ENCODE measurements at regions not wholly inside any gene's neighbourhood (a gene's known extent, or its start where the extent isn't known, plus 50 kb on each side); places are given as distances from the start of the nearest gene placed in this dataset.
"Not testable (repeated sequence)": the region's sequence is repeated elsewhere in the genome, so short reads cannot be mapped to it uniquely, and the experiment has no call there.

DNA sequence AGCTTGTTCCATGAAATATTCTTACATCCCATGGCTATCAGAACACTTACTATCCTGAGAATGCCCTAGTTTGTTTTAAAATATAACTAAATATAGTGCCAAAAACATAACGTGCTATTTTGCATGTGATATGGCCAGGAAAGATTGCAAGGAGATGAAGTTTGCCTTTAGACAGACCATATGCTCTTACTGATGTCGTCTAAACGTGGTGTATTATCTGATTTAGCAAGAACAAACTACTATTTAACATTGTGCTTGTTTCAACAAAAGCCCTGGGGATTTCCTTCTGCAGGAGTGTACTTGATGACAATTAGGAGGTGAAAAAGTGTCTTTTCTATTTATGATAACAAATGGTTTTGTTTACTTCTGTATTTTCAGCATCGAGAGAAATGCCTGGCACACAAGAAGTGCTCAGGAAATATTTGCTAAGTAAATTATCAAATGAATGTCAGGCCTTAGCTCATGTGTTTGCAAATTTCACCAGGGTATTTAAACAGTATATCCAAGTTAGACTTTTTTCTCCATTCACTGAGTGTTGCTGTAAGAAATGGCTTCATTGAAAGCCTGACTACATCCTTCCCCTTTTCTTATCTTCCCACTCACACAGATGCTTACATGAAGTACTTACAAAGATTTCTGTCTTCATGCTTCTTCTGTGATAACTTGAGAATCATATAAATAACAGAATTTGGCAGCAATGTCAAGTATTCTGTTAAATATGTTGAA lies 1033.6 kb downstream of the CDH8 start:
- H3K27me3 Mint-ChIP-seq, result no peaks in the 10 kb centered on the region
- peaks cover 0 to 5% (median 0%) of the 10 kb centered on the region in 3 donors for H3K36me3 Mint-ChIP-seq
- no peak overlapping the region for H3K4me3 Mint-ChIP-seq
- H3K27ac Mint-ChIP-seq, result no peak overlapping the region
- DNase-seq (no peak), ATAC-seq (no peak)
- no peaks in the 10 kb centered on the region for H3K4me1 Mint-ChIP-seq
- peaks cover 0 to 29% (median 8%) of the 10 kb centered on the region in 9 donors for H3K9me3 Mint-ChIP-seq
- POLR2A ChIA-PET, result no interaction called here

DNA sequence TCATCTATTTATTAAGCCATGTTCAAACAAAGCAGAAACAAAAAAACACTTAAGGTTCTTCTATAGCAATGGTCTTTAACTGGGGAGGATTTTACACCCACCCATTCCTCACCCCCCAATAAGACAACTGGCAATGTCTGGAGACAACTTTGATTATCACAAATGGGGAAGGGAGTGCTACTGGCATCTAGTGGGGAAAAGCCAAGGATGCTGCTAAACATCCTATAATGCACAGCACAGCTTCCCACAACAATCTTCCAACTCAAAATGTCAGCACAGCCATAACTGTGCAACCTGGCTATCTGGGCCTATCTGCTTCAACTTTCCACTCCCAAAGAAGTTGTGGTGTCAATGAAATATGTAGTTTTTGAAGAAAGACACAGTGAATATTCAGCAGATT lies 1044.4 kb downstream of the CDH8 start:
- Mint-ChIP-seq H3K4me1 (no peaks in the 10 kb centered on the region), H3K27ac (no peak overlapping the region), H3K4me3 (no peak overlapping the region), H3K9me3 (peaks cover 2 to 29% (median 11%) of the 10 kb centered on the region in 9 donors), H3K36me3 (peaks cover 0 to 12% (median 0%) of the 10 kb centered on the region in 3 donors), H3K27me3 (no peaks in the 10 kb centered on the region)
- DNase-seq (no peak), ATAC-seq (no peak)
- POLR2A ChIA-PET, result no interaction called here

DNA sequence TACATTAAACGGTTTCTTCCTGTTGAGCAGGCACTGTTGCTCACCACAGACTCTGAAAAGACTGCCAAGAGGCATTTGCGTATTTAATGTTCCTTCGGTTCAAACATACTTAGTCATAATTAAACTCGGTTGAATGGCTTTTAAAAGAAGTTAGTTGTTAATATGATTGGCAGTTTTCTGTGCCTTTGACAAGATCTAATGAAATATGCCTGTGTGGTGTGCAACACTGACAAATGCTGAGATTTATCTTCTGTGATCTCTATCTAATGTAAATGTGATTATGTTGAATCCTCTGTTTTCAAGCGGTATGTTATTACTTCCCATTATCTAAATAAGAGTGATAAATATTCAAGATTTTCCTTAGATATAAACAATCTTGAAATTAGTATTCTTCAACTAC lies 1046.6 kb downstream of the CDH8 start:
- H3K36me3 Mint-ChIP-seq, result peaks cover 0 to 12% (median 0%) of the 10 kb centered on the region in 3 donors
- H3K9me3 Mint-ChIP-seq, result peaks cover 0 to 41% (median 13%) of the 10 kb centered on the region in 9 donors
- H3K27me3 Mint-ChIP-seq, result no peaks in the 10 kb centered on the region
- ATAC-seq, result no peak
- no peak overlapping the region for H3K27ac Mint-ChIP-seq
- DNase-seq, result no peak
- POLR2A ChIA-PET, result no interaction called here
- no peaks in the 10 kb centered on the region for H3K4me1 Mint-ChIP-seq
- H3K4me3 Mint-ChIP-seq, result no peak overlapping the region

DNA sequence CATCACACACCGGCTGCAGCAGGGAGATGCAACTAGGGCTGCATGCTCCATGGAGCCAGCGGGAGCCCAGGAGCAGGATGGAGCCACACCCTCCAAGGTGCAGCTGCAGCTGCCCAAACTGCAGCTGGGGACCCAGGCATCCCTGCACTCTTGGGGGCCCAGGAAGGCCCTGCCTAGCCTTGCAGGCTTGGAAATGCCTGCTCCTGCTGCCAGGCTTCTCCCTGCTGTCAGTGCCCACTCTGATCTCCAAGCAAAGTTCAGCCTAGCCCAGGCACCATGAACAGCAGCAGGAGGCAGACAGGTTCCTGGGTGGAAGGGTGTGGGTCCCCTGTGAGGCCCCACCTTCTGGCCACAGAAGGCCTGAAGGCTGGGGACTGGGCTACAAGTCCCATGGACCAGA lies 1057.1 kb downstream of the CDH8 start:
- POLR2A ChIA-PET, result no interaction called here
- H3K27me3 Mint-ChIP-seq, result no peaks in the 10 kb centered on the region
- H3K9me3 Mint-ChIP-seq, result peaks cover 7 to 33% (median 14%) of the 10 kb centered on the region in 9 donors
- H3K36me3 Mint-ChIP-seq, result no peaks in the 10 kb centered on the region
- H3K4me3 Mint-ChIP-seq, result no peak overlapping the region
- H3K27ac Mint-ChIP-seq, result no peak overlapping the region
- H3K4me1 Mint-ChIP-seq, result no peaks in the 10 kb centered on the region
- ATAC-seq, result no peak
- no peak for DNase-seq

DNA sequence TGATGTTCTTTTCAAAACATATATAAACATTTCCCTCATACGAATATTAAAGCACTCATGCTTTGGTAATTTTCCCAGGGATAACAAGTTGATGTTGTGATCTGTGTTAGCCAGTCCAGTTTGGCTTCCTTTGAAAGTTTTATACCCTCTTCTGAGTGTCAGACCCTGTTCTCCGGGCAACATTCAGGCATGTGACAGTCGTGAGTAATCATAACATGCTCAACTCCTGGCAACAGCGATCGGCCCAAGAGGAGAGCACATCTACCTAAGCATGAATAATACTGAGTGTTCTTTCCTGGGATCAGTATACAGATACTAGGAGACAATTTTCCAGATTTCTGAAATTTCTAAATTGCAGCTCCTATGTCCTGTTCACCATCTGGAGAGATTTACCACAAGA lies 1086.4 kb downstream of the CDH8 start:
- peaks cover 0 to 4% (median 0%) of the 10 kb centered on the region in 3 donors for H3K36me3 Mint-ChIP-seq
- peaks cover 11 to 32% (median 15%) of the 10 kb centered on the region in 9 donors for H3K9me3 Mint-ChIP-seq
- ATAC-seq (no peak), DNase-seq (no peak)
- H3K27me3 Mint-ChIP-seq, result no peaks in the 10 kb centered on the region
- no peak overlapping the region for H3K27ac Mint-ChIP-seq
- H3K4me3 Mint-ChIP-seq, result no peak overlapping the region
- H3K4me1 Mint-ChIP-seq, result no peaks in the 10 kb centered on the region
- POLR2A ChIA-PET, result no interaction called here

GRCh38 chr16:60945225-60945624 lies 1091.0 kb downstream of the CDH8 start:
- no peaks in the 10 kb centered on the region for H3K4me1 Mint-ChIP-seq
- H3K36me3 Mint-ChIP-seq, result peaks cover 0 to 4% (median 0%) of the 10 kb centered on the region in 3 donors
- no peaks in the 10 kb centered on the region for H3K27me3 Mint-ChIP-seq
- no peak for ATAC-seq
- no peak for DNase-seq
- no peak overlapping the region for H3K27ac Mint-ChIP-seq
- H3K4me3 Mint-ChIP-seq, result no peak overlapping the region
- POLR2A ChIA-PET, result no interaction called here
- peaks cover 6 to 17% (median 11%) of the 10 kb centered on the region in 9 donors for H3K9me3 Mint-ChIP-seq

GRCh38 chr16:60936189-60936588 lies 1100.0 kb downstream of the CDH8 start:
- H3K27ac Mint-ChIP-seq, H3K4me1 Mint-ChIP-seq, POLR2A ChIA-PET, DNase-seq, H3K27me3 Mint-ChIP-seq, H3K4me3 Mint-ChIP-seq, H3K36me3 Mint-ChIP-seq, ATAC-seq: not testable (repeated sequence)
- peaks cover 9 to 39% (median 21%) of the 10 kb centered on the region in 9 donors for H3K9me3 Mint-ChIP-seq

- no peaks in the 10 kb centered on the region for H3K4me1 Mint-ChIP-seq
- DNase-seq (no peak), ATAC-seq (no peak)
- peaks cover 6 to 26% (median 16%) of the 10 kb centered on the region in 9 donors for H3K9me3 Mint-ChIP-seq
- no peaks in the 10 kb centered on the region for H3K27me3 Mint-ChIP-seq
- POLR2A ChIA-PET, result no interaction called here
- H3K27ac Mint-ChIP-seq, result no peak overlapping the region
- no peaks in the 10 kb centered on the region for H3K36me3 Mint-ChIP-seq
- no peak overlapping the region for H3K4me3 Mint-ChIP-seq
These were observed 1103.6 kb downstream of the CDH8 start for GRCh38 chr16:60932600-60932999.

DNA sequence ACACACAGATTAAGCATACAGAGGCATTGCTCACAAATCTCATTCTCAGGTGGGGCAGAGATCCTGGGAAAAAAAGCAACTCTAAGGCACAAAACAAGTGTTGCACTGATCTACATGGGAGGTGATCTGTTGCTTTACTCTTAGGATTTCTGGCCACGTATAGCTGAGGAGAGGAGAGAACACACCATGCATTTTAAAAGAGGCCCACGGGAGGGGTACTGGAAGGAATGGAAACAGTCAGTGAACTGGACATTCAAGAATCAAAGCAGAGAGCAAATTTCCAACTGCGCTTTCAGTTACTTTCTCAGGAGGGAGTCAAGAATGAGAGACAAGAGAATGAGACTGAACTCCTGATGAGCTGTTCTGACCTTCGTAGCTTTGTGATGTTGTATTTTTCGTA lies 1105.9 kb downstream of the CDH8 start:
- Mint-ChIP-seq H3K4me3 (no peak overlapping the region), H3K4me1 (no peaks in the 10 kb centered on the region), H3K27me3 (no peaks in the 10 kb centered on the region)

GRCh38 chr16:60922920-60923319 lies 1113.3 kb downstream of the CDH8 start:
- no peaks in the 10 kb centered on the region for H3K27me3 Mint-ChIP-seq
- POLR2A ChIA-PET, result no interaction called here
- no peaks in the 10 kb centered on the region for H3K4me1 Mint-ChIP-seq
- ATAC-seq (no peak), DNase-seq (no peak)
- no peak overlapping the region for H3K4me3 Mint-ChIP-seq
- no peaks in the 10 kb centered on the region for H3K36me3 Mint-ChIP-seq
- H3K27ac Mint-ChIP-seq, result no peak overlapping the region
- H3K9me3 Mint-ChIP-seq, result peaks cover 0 to 31% (median 5%) of the 10 kb centered on the region in 9 donors

More for the DNA sequence above, 1105.9 kb downstream of the CDH8 start:
- POLR2A ChIA-PET, result no interaction called here
- H3K9me3 Mint-ChIP-seq, result peaks cover 5 to 33% (median 14%) of the 10 kb centered on the region in 9 donors
- DNase-seq, result no peak
- no peak overlapping the region for H3K27ac Mint-ChIP-seq
- ATAC-seq, result no peak
- H3K36me3 Mint-ChIP-seq, result no peaks in the 10 kb centered on the region

GRCh38 chr16:60914334-60914733 lies 1121.9 kb downstream of the CDH8 start:
- H3K36me3 Mint-ChIP-seq, result peaks cover 0 to 8% (median 0%) of the 10 kb centered on the region in 3 donors
- no peaks in the 10 kb centered on the region for H3K4me1 Mint-ChIP-seq
- ATAC-seq (no peak), DNase-seq (no peak)
- no peaks in the 10 kb centered on the region for H3K27me3 Mint-ChIP-seq
- H3K4me3 Mint-ChIP-seq, result no peak overlapping the region
- no peak overlapping the region for H3K27ac Mint-ChIP-seq
- H3K9me3 Mint-ChIP-seq, result peaks cover 0 to 38% (median 13%) of the 10 kb centered on the region in 9 donors
- POLR2A ChIA-PET, result no interaction called here

GRCh38 chr16:60907645-60908044 lies 1128.6 kb downstream of the CDH8 start:
- Mint-ChIP-seq H3K27ac (no peak overlapping the region), H3K9me3 (peaks cover 2 to 38% (median 10%) of the 10 kb centered on the region in 9 donors), H3K4me1 (no peaks in the 10 kb centered on the region), H3K36me3 (peaks cover 0 to 10% (median 0%) of the 10 kb centered on the region in 3 donors), H3K27me3 (no peaks in the 10 kb centered on the region), H3K4me3 (no peak overlapping the region)
- ATAC-seq, result no peak
- POLR2A ChIA-PET, result no interaction called here
- DNase-seq, result no peak

GRCh38 chr16:60905811-60906210 lies 1130.4 kb downstream of the CDH8 start:
- H3K4me3 Mint-ChIP-seq, result no peak overlapping the region
- H3K27me3 Mint-ChIP-seq, result no peaks in the 10 kb centered on the region
- POLR2A ChIA-PET, result no interaction called here
- no peak overlapping the region for H3K27ac Mint-ChIP-seq
- DNase-seq (no peak), ATAC-seq (no peak)
- H3K9me3 Mint-ChIP-seq, result peaks cover 4 to 37% (median 9%) of the 10 kb centered on the region in 9 donors
- peaks cover 0 to 5% (median 0%) of the 10 kb centered on the region in 3 donors for H3K36me3 Mint-ChIP-seq
- H3K4me1 Mint-ChIP-seq, result no peaks in the 10 kb centered on the region

DNA sequence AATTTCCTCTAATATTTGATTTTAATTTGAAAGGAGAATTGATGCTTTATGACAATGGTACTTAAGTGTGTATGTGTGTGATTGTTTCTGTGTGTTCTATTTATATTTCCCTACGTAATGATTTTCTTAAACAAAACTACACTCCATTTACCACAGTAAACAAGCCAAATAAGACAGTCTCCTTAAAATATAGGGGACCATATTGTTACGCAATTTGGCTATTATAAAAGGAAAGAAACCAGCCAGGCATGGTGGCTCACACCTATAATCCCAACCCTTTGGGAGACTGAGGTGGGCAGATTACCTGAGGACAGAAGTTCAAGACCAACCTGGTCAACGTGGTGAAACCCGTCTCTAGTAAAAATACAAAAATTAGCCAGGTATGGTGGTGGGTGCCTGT lies 1134.1 kb downstream of the CDH8 start:
- Mint-ChIP-seq H3K4me1 (no peaks in the 10 kb centered on the region), H3K9me3 (peaks cover 4 to 41% (median 11%) of the 10 kb centered on the region in 9 donors), H3K27me3 (no peaks in the 10 kb centered on the region), H3K36me3 (no peaks in the 10 kb centered on the region), H3K4me3 (no peak overlapping the region), H3K27ac (no peak overlapping the region)
- ATAC-seq, result no peak
- POLR2A ChIA-PET, result no interaction called here
- no peak for DNase-seq

Data from naive thymus-derived CD8-positive, alpha-beta T cell (primary cell).